ENCODE measurements at regions not wholly inside any gene's neighbourhood (a gene's known extent, or its start where the extent isn't known, plus 50 kb on each side); places are given as distances from the start of the nearest gene placed in this dataset.

GRCh38 chr16:5751216-5751615, 653.6 kb upstream of the EEF2KMT start:
- TF ChIP-seq CSDC2 (CRISPR knock-in tag; IDR thresholded peaks at IDR 0.05), result no peak
- no peak for TF ChIP-seq ISL1 (CRISPR knock-in tag; IDR thresholded peaks at IDR 0.05)
- TF ChIP-seq TOX (CRISPR knock-in tag; IDR thresholded peaks at IDR 0.05; ENCODE audit: borderline replicate concordance), result no peak
- no peak for TF ChIP-seq RARB (CRISPR knock-in tag; IDR thresholded peaks at IDR 0.05)
- no peak for TF ChIP-seq SNAI2 (CRISPR knock-in tag; IDR thresholded peaks at IDR 0.05)

All from SK-N-SH treated with all-trans-retinoic acid at 6 μM for 48 hours (cell line).